ENCODE measurements at regions not wholly inside any gene's neighbourhood (a gene's known extent, or its start where the extent isn't known, plus 50 kb on each side); places are given as distances from the start of the nearest gene placed in this dataset.

DNA sequence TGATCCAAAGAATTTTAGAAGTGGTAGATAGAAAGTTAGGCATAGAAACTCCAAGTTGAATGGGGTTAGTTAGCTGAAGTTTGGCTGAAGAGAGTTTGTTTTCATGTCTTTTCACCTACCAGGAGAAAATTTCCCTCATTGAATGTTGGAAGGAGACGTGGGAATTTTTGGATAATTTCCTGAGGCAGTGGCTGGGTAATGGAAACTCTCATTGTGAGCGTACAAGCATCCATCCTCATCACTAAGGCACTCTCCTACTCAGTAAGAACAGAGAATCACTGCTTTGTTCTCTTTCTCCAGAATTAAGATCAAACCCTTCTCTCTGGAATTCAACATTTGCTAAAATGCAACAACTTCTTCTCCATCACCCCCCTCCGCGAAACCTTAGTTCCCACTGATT is 179.7 kb downstream of the PALM2AKAP2 start:
- TF ChIP-seq POLR2AphosphoS5 (IDR thresholded peaks at IDR 0.05) (no peak), EP300 (IDR thresholded peaks at IDR 0.05) (no peak), POLR2A (IDR thresholded peaks at IDR 0.05) (no peak)
- TF ChIP-seq, protein P1, sequence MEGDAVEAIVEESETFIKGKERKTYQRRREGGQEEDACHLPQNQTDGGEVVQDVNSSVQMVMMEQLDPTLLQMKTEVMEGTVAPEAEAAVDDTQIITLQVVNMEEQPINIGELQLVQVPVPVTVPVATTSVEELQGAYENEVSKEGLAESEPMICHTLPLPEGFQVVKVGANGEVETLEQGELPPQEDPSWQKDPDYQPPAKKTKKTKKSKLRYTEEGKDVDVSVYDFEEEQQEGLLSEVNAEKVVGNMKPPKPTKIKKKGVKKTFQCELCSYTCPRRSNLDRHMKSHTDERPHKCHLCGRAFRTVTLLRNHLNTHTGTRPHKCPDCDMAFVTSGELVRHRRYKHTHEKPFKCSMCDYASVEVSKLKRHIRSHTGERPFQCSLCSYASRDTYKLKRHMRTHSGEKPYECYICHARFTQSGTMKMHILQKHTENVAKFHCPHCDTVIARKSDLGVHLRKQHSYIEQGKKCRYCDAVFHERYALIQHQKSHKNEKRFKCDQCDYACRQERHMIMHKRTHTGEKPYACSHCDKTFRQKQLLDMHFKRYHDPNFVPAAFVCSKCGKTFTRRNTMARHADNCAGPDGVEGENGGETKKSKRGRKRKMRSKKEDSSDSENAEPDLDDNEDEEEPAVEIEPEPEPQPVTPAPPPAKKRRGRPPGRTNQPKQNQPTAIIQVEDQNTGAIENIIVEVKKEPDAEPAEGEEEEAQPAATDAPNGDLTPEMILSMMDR (IDR thresholded peaks at IDR 0.05), result no peak
